NOMO-1 treated with DMSO at 0.1 percent for 48 hours (cell line): ENCODE measurements at regions not wholly inside any gene's neighbourhood (a gene's known extent, or its start where the extent isn't known, plus 50 kb on each side); places are given as distances from the start of the nearest gene placed in this dataset.

ENCODE experiments used
- DNase-seq: peaks from one replicate; lab custom pipeline; 2025; ENCODE audit not compliant: unreplicated experiment; lab: John Stamatoyannopoulos, UW

GRCh38 chr18:26621161-26622026 lies 73.0 kb upstream of the KCTD1 start:
- peak; percentile 65 for DNase-seq

- DNase-seq = no peak
Observed at GRCh38 chr18:26619350-26619749, 71.0 kb upstream of the KCTD1 start.

GRCh38 chr18:26618135-26618534 lies 69.8 kb upstream of the KCTD1 start:
- DNase-seq = no peak

GRCh38 chr18:26617151-26617554 lies 68.8 kb upstream of the KCTD1 start:
- DNase-seq = no peak

- no peak for DNase-seq
Observed at GRCh38 chr18:26614374-26614773, 66.0 kb upstream of the KCTD1 start.
